AG09319 (cell line): ENCODE measurements at regions not wholly inside any gene's neighbourhood (a gene's known extent, or its start where the extent isn't known, plus 50 kb on each side); places are given as distances from the start of the nearest gene placed in this dataset.

ENCODE experiments used
- DNase-seq: peaks from one replicate; pipeline ENCODE4 v3.0.0-alpha.2; 2010; ENCODE audit warnings: low read depth; ENCODE audit errors: extremely low read depth
- CTCF ChIP-seq: IDR thresholded peaks from 2 replicates; pipeline ENCODE4 v1.5.1; 2011; ENCODE audit warnings: low read depth, mild to moderate bottlenecking, inconsistent platforms, low read length, moderate library complexity

GRCh38 chr7:110396021-110396420 is 694.9 kb upstream of the LRRN3 start:
- no peak for TF ChIP-seq CTCF
- DNase-seq: no peak

- DNase-seq: no peak
- no peak for TF ChIP-seq CTCF
Measured at GRCh38 chr7:110397927-110398660, 692.8 kb upstream of the LRRN3 start.

GRCh38 chr7:110399421-110399820 is 691.5 kb upstream of the LRRN3 start:
- DNase-seq: no peak
- TF ChIP-seq CTCF: no peak

GRCh38 chr7:110400411-110400810 is 690.5 kb upstream of the LRRN3 start:
- no peak for TF ChIP-seq CTCF
- DNase-seq: no peak

- TF ChIP-seq CTCF: no peak
- no peak for DNase-seq
Measured at GRCh38 chr7:110407242-110407641, 683.7 kb upstream of the LRRN3 start.

GRCh38 chr7:110407706-110408105 is 683.2 kb upstream of the LRRN3 start:
- DNase-seq: no peak
- TF ChIP-seq CTCF: no peak

- TF ChIP-seq CTCF: no peak
Measured at GRCh38 chr7:110412614-110413013, 678.3 kb upstream of the LRRN3 start.

More at GRCh38 chr7:110412614-110413013, 678.3 kb upstream of the LRRN3 start:
- no peak for DNase-seq
